ENCODE measurements at regions not wholly inside any gene's neighbourhood (a gene's known extent, or its start where the extent isn't known, plus 50 kb on each side); places are given as distances from the start of the nearest gene placed in this dataset.
A peak's percentile ranks its signal among the peaks of the same experiment; 100 is the strongest.
"Not testable (repeated sequence)": the region's sequence is repeated elsewhere in the genome, so short reads cannot be mapped to it uniquely, and the experiment has no call there.

GRCh38 chr15:81939604-81940440 lies 106.0 kb downstream of the MEX3B start:
- DNase-seq (ENCODE audit: low read depth, low spot score) = peak; percentile 4

GRCh38 chr15:81937189-81937588 lies 108.6 kb downstream of the MEX3B start:
- no peak for DNase-seq (ENCODE audit: low read depth, low spot score)

- no peak for DNase-seq (ENCODE audit: low read depth, low spot score)
Observed at GRCh38 chr15:81930582-81931369, 115.0 kb downstream of the MEX3B start.

DNA sequence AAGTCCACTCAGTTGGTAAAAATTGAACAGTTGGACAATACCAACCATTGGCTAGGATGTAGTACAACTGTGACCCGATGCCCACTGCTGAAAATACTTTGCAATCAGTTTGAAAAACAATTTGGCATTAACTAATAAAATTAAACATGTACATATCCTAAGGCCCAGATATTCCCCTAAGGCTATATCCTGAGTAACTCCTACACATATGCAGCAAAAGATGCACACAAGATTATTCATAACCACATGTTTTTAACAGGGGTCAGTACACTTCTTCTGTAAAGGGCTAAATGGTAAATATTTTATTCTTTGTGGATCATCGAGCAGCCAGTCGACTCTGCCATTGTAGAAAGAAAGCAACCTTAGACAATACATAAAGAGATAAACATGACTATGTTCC lies 116.3 kb downstream of the MEX3B start:
- DNase-seq (ENCODE audit: low read depth, low spot score) = no peak

- no peak for DNase-seq (ENCODE audit: low read depth, low spot score)
Observed at GRCh38 chr15:81926981-81927380, 118.8 kb downstream of the MEX3B start.

GRCh38 chr15:81924729-81925128 lies 121.1 kb downstream of the MEX3B start:
- DNase-seq (ENCODE audit: low read depth, low spot score) = no peak

- DNase-seq (ENCODE audit: low read depth, low spot score) = no peak
Observed at GRCh38 chr15:81923561-81924350, 122.1 kb downstream of the MEX3B start.

- no peak for DNase-seq (ENCODE audit: low read depth, low spot score)
Observed at GRCh38 chr15:81922143-81922542, 123.7 kb downstream of the MEX3B start.

GRCh38 chr15:81921163-81921562 lies 124.7 kb downstream of the MEX3B start:
- no peak for DNase-seq (ENCODE audit: low read depth, low spot score)

DNA sequence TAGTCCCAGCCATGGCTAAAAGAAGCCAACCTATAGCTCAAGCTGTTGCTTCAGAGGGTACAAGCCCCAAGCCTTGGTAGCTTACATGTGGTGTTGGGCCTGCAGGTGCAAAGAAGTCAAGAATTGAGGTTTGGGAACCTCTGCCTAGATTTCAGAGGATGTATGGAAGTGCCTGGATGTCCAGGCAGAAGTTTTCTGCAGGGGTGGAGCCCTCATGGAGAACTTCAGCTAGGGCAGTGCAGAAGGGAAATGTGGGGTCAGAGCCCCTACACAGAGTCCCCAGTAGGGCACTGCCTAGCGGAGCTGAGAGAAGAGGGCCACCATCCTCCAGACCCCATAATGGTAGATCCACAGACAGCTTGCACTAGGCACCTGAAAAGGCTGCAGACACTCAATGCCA lies 127.1 kb downstream of the MEX3B start:
- DNase-seq (ENCODE audit: low read depth, low spot score) = not testable (repeated sequence)

- DNase-seq (ENCODE audit: low read depth, low spot score) = no peak
Observed at GRCh38 chr15:81916451-81916850, 129.4 kb downstream of the MEX3B start.

DNA sequence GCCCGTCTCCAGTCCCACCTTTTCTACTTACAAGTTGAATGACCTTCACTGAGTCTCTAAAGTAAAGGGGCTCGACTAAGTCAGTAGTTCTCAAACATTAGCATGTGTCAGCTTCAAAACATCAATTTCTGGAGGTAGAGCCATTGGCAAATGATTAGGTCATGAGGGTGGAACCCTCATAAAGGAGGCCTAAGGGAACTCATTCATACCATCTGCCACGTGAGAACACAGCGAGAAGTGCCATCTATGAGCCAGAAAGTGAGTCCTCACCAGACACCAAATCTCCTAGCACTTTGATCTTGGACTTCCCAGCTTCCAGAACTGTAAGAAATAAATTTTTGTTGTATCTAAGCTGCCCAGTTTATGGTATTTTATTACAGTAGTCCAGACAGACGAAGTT lies 129.8 kb downstream of the MEX3B start:
- DNase-seq (ENCODE audit: low read depth, low spot score) = no peak

DNA sequence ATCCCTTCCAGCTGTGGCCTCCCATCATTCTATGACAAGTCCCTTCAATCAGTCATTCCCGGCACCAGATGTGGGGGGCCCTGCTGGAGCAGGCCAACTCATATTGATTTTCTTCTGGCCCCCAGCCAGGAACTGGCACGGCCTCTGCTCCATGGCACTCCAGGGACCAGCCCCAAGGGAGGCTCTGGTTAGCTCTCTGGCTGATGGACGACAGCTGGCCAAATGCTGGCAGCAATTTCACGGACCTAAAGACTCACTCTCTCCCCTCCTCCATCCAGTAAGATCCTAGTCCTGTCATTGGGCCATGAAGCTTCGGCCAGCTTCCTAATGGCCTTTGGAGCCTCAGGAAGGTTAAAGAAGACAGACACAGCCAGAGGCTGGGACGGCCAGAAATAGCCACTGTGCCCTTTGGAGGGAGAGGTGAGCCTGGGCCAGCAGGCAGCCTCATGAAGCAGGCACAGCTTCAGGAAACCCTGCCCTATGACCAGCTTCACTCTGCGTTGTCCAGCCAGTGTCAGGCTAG lies 131.0 kb downstream of the MEX3B start:
- DNase-seq (ENCODE audit: low read depth, low spot score) = no peak

GRCh38 chr15:81914333-81914732 lies 131.5 kb downstream of the MEX3B start:
- DNase-seq (ENCODE audit: low read depth, low spot score) = no peak

GRCh38 chr15:81911022-81911971 lies 134.5 kb downstream of the MEX3B start:
- no peak for DNase-seq (ENCODE audit: low read depth, low spot score)

DNA sequence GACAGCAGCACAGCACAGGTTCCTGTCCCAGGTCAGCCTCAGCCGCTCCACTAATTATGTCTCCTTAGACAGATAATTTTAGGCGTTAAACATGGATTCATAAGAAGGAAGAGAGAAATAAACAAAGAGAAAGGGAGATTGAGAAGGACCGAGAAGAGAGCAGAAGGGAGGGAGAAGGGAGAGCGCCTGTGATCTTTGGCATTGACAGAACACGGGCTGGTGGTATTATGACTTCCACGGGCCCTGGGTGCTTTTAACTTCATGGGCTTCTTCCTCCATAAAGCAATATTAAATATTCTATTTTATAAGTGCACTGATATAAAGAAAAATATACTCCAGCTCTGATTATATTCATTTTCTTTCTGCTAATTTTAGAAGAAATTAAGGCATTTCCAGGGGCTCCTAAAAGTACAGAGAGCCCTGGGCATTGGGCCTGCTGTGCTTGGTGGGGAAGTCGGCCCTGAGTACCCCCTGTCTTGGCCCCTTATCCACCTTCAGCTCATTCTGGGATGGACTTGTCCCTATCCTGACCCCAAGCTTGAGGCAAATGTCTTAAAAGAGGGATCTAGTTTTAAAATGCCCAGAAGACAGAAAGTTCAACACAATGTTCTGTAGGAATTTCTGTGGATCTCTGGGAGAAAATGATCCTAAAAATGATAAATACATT lies 135.3 kb downstream of the MEX3B start:
- no peak for DNase-seq (ENCODE audit: low read depth, low spot score)

GRCh38 chr15:81909011-81909358 lies 136.8 kb downstream of the MEX3B start:
- DNase-seq (ENCODE audit: low read depth, low spot score) = no peak

- DNase-seq (ENCODE audit: low read depth, low spot score) = no peak
Observed at GRCh38 chr15:81908111-81908510, 137.7 kb downstream of the MEX3B start.

DNA sequence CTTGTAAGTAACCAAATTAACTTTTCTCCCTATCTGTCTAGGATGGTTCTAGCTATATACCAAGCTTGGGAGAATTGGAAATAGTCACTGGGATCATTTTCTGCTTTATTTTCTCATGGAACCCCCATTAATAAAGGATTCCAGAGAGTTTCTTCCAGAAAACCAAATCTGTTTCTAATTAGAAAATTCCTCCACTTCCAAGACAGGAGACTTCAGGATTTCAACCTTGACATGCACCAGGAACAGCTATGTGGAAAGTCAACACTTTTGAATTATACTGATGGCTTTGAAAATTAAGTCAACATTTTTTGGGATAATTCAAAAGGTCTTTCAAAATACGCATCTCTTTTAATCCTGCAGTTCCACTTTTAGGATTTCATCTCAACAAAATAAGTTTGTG lies 138.3 kb downstream of the MEX3B start:
- DNase-seq (ENCODE audit: low read depth, low spot score) = no peak

- DNase-seq (ENCODE audit: low read depth, low spot score) = no peak
Observed at GRCh38 chr15:81905889-81906288, 139.9 kb downstream of the MEX3B start.
